B cell (primary cell): ENCODE measurements at regions not wholly inside any gene's neighbourhood (a gene's known extent, or its start where the extent isn't known, plus 50 kb on each side); places are given as distances from the start of the nearest gene placed in this dataset.

Experiments used
- ATAC-seq: fragments of 200-7000 bp; cut with Tn5 transposase; one replicate; pipeline ENCODE4 v1.10.0; 2021; ENCODE audit warnings: low read depth, mild to moderate bottlenecking, moderate number of reproducible peaks, moderate library complexity
- CTCF ChIA-PET: fragments of 350-600 bp; sonication (Branson Sonifier 250); formaldehyde crosslinking; loops from one replicate; lab custom pipeline; 2021; ENCODE audit warnings: antibody characterized with exemption, inconsistent platforms; lab: Charles Lee
- POLR2A ChIA-PET: fragments of 350-600 bp; sonication (Branson Sonifier 250); formaldehyde crosslinking; loops from one replicate; lab custom pipeline; 2021; ENCODE audit warnings: antibody characterized with exemption; lab: Charles Lee
- DNase-seq: peaks from one replicate; pipeline ENCODE4 v3.0.0; 2013
- H2AFZ ChIP-seq: 2 replicates; pipeline ENCODE4 v1.6.1; 2012; ENCODE audit warnings: mild to moderate bottlenecking, low read depth, low read length; ENCODE audit not compliant: insufficient read depth, poor library complexity, severe bottlenecking
- H3K27ac ChIP-seq, 2 donors: 1 replicate in 1 of 2; 2 replicates in 1 of 2; pipeline ENCODE4 v1.5.1; 2012 to 2013; ENCODE audit warnings: low read length in 2 of 2, mild to moderate bottlenecking in 2 of 2, moderate library complexity in 1 of 2
- H3K27me3 ChIP-seq, 4 experiments: fragments of 200-600 bp in 1 of 4; sonication (generic) in 1 of 4; replicated peaks in 1 of 4; 1 replicate in 2 of 4; 2 replicates in 2 of 4; pipeline versions ENCODE4 v1.6.1 to v1.7.0; 2013 to 2016; ENCODE audit warnings: low read length in 3 of 4, mild to moderate bottlenecking in 2 of 4, mixed read lengths in 1 of 4, moderate library complexity in 1 of 4; ENCODE audit not compliant: insufficient read depth in 4 of 4, control insufficient read depth in 3 of 4; ENCODE audit errors: control extremely low read depth in 1 of 4
- H3K36me3 ChIP-seq, 2 experiments: replicated peaks in 1 of 2; 1 replicate in 1 of 2; 2 replicates in 1 of 2; pipeline versions ENCODE4 v1.6.1 to v1.7.1; 2013; ENCODE audit warnings: low read length in 1 of 2; ENCODE audit not compliant: insufficient read depth in 2 of 2, control insufficient read depth in 1 of 2; ENCODE audit errors: control extremely low read depth in 1 of 2, extremely low read depth in 1 of 2
- H3K4me1 ChIP-seq, 2 donors: fragments of 200-600 bp in 1 of 2; sonication (generic) in 1 of 2; 1 replicate in 1 of 2; 2 replicates in 1 of 2; pipeline versions ENCODE4 v1.5.1 to v1.6.1; 2013 to 2017; ENCODE audit warnings: low read length in 2 of 2; ENCODE audit not compliant: control insufficient read depth in 2 of 2, insufficient read depth in 2 of 2
- H3K4me2 ChIP-seq: replicated peaks from 2 replicates; pipeline ENCODE3; 2012; ENCODE audit warnings: mild to moderate bottlenecking, low read depth, low read length; ENCODE audit not compliant: poor library complexity, severe bottlenecking
- H3K4me3 ChIP-seq, 5 experiments: fragments of 200-600 bp in 1 of 5; sonication (generic) in 1 of 5; 1 replicate in 3 of 5; 2 replicates in 2 of 5; pipeline versions ENCODE4 v1.5.1 to v1.7.0; 2011 to 2016; ENCODE audit warnings: low read length in 4 of 5, mild to moderate bottlenecking in 4 of 5, low read depth in 2 of 5, control low read depth in 1 of 5, moderate library complexity in 1 of 5; ENCODE audit not compliant: insufficient read depth in 1 of 5; ENCODE audit errors: control extremely low read depth in 1 of 5, extremely low read depth in 1 of 5
- H3K79me2 ChIP-seq: fragments of 200-600 bp; sonication (generic); one replicate; pipeline ENCODE4 v1.6.0; 2016; ENCODE audit warnings: low read length; ENCODE audit not compliant: control insufficient read depth, insufficient read depth
- H3K9ac ChIP-seq: fragments of 200-600 bp; sonication (generic); 2 replicates; pipeline ENCODE4 v1.6.1; 2017; ENCODE audit warnings: mild to moderate bottlenecking, low read length, moderate library complexity
- H3K9me3 ChIP-seq, 3 donors: one replicate each; pipeline versions ENCODE4 v1.6.1 to v1.7.1; 2013; ENCODE audit warnings: low read length in 2 of 3; ENCODE audit not compliant: control insufficient read depth in 2 of 3, insufficient read depth in 1 of 3; ENCODE audit errors: control extremely low read depth in 1 of 3
- H4K20me1 ChIP-seq: 2 replicates; pipeline ENCODE4 v1.6.0; 2012; ENCODE audit warnings: mild to moderate bottlenecking, low read length; ENCODE audit not compliant: insufficient read depth, control insufficient read depth, poor library complexity, severe bottlenecking
- H3K27ac Mint-ChIP-seq: one replicate; pipeline ENCODE4 v1.8.0; 2021; ENCODE audit warnings: mixed read lengths
- H3K27me3 Mint-ChIP-seq: one replicate; pipeline ENCODE4 v1.8.0; 2021; ENCODE audit warnings: mixed read lengths
- H3K4me1 Mint-ChIP-seq: one replicate; pipeline ENCODE4 v1.8.0; 2021; ENCODE audit warnings: mixed read lengths
- H3K4me3 Mint-ChIP-seq: one replicate; pipeline ENCODE4 v1.8.0; 2021; ENCODE audit warnings: mixed read lengths
- H3K9me3 Mint-ChIP-seq: one replicate; pipeline ENCODE4 v1.8.0; 2022; ENCODE audit warnings: mixed read lengths; ENCODE audit not compliant: insufficient read depth
- CTCF ChIP-seq: fragments of 200-600 bp; IDR thresholded peaks from one replicate; pipeline ENCODE4 v1.8.0; 2022; ENCODE audit warnings: antibody characterized with exemption, mild to moderate bottlenecking
- EZH2 ChIP-seq: IDR thresholded peaks from 2 replicates; pipeline ENCODE4 v1.6.1; 2012; ENCODE audit warnings: borderline replicate concordance, low read depth, mild to moderate bottlenecking, moderate library complexity, low read length; ENCODE audit not compliant: insufficient read depth, poor library complexity, severe bottlenecking
- WGBS: methylation state at CpG from one replicate; pipeline ENCODE4 v1.1.5; 2013; ENCODE audit warnings: missing lambda C conversion rate; ENCODE audit not compliant: insufficient coverage; 5-methylcytosine and 5-hydroxymethylcytosine counted together
- intact Hi-C: fragments of 100-400 bp; cut with micrococcal nuclease; formaldehyde crosslinking; loops from one replicate; pipeline ENCODE4 v1.10.0; 2022

- H3K4me1 Mint-ChIP-seq = no peaks in the 10 kb centered on the region
- H3K27me3 Mint-ChIP-seq = no peaks in the 10 kb centered on the region
- Histone ChIP-seq H3K27me3 (no peaks in the 10 kb centered on the region), H3K27ac (no peak overlapping the region), H3K4me1 (no peaks in the 10 kb centered on the region), H3K36me3 (no peaks in the 10 kb centered on the region), H3K79me2 (no peaks in the 10 kb centered on the region), H2AFZ (no peak overlapping the region), H3K4me3 (no peak overlapping the region), H3K9ac (no peak overlapping the region), H4K20me1 (no peaks in the 10 kb centered on the region), H3K9me3 (no peaks in the 10 kb centered on the region), H3K4me2 (no peak overlapping the region)
- H3K4me3 Mint-ChIP-seq = no peak overlapping the region
- intact Hi-C loops = no loop called here
- DNase-seq (no peak), ATAC-seq (no peak)
- H3K27ac Mint-ChIP-seq = no peak overlapping the region
- TF ChIP-seq EZH2 (no peak), CTCF (no peak)
- H3K9me3 Mint-ChIP-seq = no peaks in the 10 kb centered on the region
- WGBS = no CpG with 5 or more reads among the region's 1 CpG
- POLR2A ChIA-PET = no interaction called here
- CTCF ChIA-PET = no interaction called here
Observed at GRCh38 chr13:107778094-107778493, 437.2 kb downstream of the LIG4 start.

- CTCF ChIA-PET = no interaction called here
- no peak overlapping the region for H3K27ac ChIP-seq
- no peaks in the 10 kb centered on the region for H3K4me1 ChIP-seq
- intact Hi-C loops = no loop called here
- H3K4me3 Mint-ChIP-seq = no peak overlapping the region
- no peaks in the 10 kb centered on the region for H3K27me3 ChIP-seq
- H3K27me3 Mint-ChIP-seq = no peaks in the 10 kb centered on the region
- no peak for ATAC-seq
- H3K36me3 ChIP-seq = no peaks in the 10 kb centered on the region
- no peaks in the 10 kb centered on the region for H3K4me1 Mint-ChIP-seq
- H3K4me2 ChIP-seq = no peak overlapping the region
- no peak overlapping the region for H3K9ac ChIP-seq
- H4K20me1 ChIP-seq = no peaks in the 10 kb centered on the region
- TF ChIP-seq EZH2 = no peak
- TF ChIP-seq CTCF = no peak
- POLR2A ChIA-PET = no interaction called here
- no peaks in the 10 kb centered on the region for H3K9me3 ChIP-seq
- no peak overlapping the region for H3K4me3 ChIP-seq
- no peaks in the 10 kb centered on the region for H3K79me2 ChIP-seq
- H3K9me3 Mint-ChIP-seq = no peaks in the 10 kb centered on the region
- no peak overlapping the region for H3K27ac Mint-ChIP-seq
- no peak for DNase-seq
- no peak overlapping the region for H2AFZ ChIP-seq
Observed at GRCh38 chr13:107770541-107770940, 444.8 kb downstream of the LIG4 start.
